GM12878 (cell line): ENCODE measurements at regions not wholly inside any gene's neighbourhood (a gene's known extent, or its start where the extent isn't known, plus 50 kb on each side); places are given as distances from the start of the nearest gene placed in this dataset.
A peak's percentile ranks its signal among the peaks of the same experiment; 100 is the strongest.

Experiments
- ATAC-seq: fragments of 200-7000 bp; cut with Tn5 transposase; 3 replicates; pipeline ENCODE4 v1.9.1; 2020; ENCODE audit warnings: mild to moderate bottlenecking, moderate library complexity
- BruUV-seq: library from RNA; stranded (reverse); fragments of 400-500 nt; replicated peaks from 2 replicates; lab custom pipeline; 2021; lab: Mats Ljungman, UMichigan
- CTCF ChIA-PET: fragments of 300-600 bp; sonication (Branson Sonifier 250); formaldehyde crosslinking; extraction: SDS; loops from one replicate; lab custom pipeline; 2021; ENCODE audit warnings: inconsistent platforms; lab: Yijun Ruan, JAX
- POLR2A ChIA-PET: fragments of 350-600 bp; formaldehyde crosslinking; extraction: SDS; loops from one replicate; lab custom pipeline; 2021; ENCODE audit warnings: inconsistent platforms; lab: Charles Lee
- RAD21 ChIA-PET: fragments of 300-600 bp; sonication (Branson Sonifier 250); formaldehyde crosslinking; loops from one replicate; lab custom pipeline; 2023; ENCODE audit warnings: antibody characterized with exemption; ENCODE audit not compliant: unreplicated experiment; lab: Charles Lee
- SMC1A ChIA-PET: fragments of 300-600 bp; sonication (Branson Sonifier 250); formaldehyde crosslinking; loops from one replicate; lab custom pipeline; 2023; ENCODE audit not compliant: unreplicated experiment, uncharacterized antibody; lab: Charles Lee
- DNase-seq: peaks from one replicate; pipeline ENCODE4 v3.0.0-alpha.2; 2011; ENCODE audit warnings: low read depth, low spot score
- FAIRE-seq: peaks from 3 replicates; lab custom pipeline; 2011; peaks lifted over from hg19 to GRCh38; lab: Jason Lieb, UNC
- H2AFZ ChIP-seq: 2 replicates; pipeline ENCODE4 v1.6.0; 2011; ENCODE audit warnings: low read depth, low read length, control low read depth; ENCODE audit not compliant: control insufficient read depth
- H3K27ac ChIP-seq: 2 replicates; pipeline ENCODE4 v1.5.1; 2011; ENCODE audit warnings: control low read depth; ENCODE audit not compliant: control insufficient read depth, insufficient read depth
- H3K27me3 ChIP-seq, 2 experiments: replicated peaks in 1 of 2; 2 replicates each; pipeline versions ENCODE4 v1.6.0 to v1.6.1; 2011; ENCODE audit warnings: low read length in 1 of 2; ENCODE audit not compliant: control insufficient read depth in 2 of 2, insufficient read depth in 2 of 2
- H3K36me3 ChIP-seq, 2 experiments: 2 replicates each; pipeline ENCODE4 v1.5.1; 2011; ENCODE audit warnings: low read length in 1 of 2; ENCODE audit not compliant: control insufficient read depth in 2 of 2, insufficient read depth in 2 of 2
- H3K4me1 ChIP-seq: 2 replicates; pipeline ENCODE4 v1.6.1; 2011; ENCODE audit warnings: mild to moderate bottlenecking, low read length, moderate library complexity, mixed read lengths; ENCODE audit not compliant: control insufficient read depth, insufficient read depth
- H3K4me2 ChIP-seq: 2 replicates; pipeline ENCODE4 v1.6.0; 2011; ENCODE audit warnings: control low read depth; ENCODE audit not compliant: control insufficient read depth, insufficient read depth
- H3K4me3 ChIP-seq: fragments of 200-600 bp; sonication (generic); 2 replicates; pipeline ENCODE4 v1.5.1; 2016
- H3K79me2 ChIP-seq: 2 replicates; pipeline ENCODE4 v1.6.0; 2011; ENCODE audit warnings: low read length; ENCODE audit not compliant: control insufficient read depth, insufficient read depth
- H3K9ac ChIP-seq: 2 replicates; pipeline ENCODE4 v1.8.0; 2011; ENCODE audit warnings: low read length, control low read depth, mixed read lengths; ENCODE audit not compliant: control insufficient read depth, insufficient read depth
- H3K9me3 ChIP-seq: replicated peaks from 3 replicates; pipeline ENCODE4 v1.5.1; 2011; ENCODE audit warnings: mild to moderate bottlenecking, low read length; ENCODE audit not compliant: control insufficient read depth, insufficient read depth
- H4K20me1 ChIP-seq: 2 replicates; pipeline ENCODE4 v1.6.0; 2011; ENCODE audit not compliant: control insufficient read depth, insufficient read depth
- CBFB ChIP-seq: IDR thresholded peaks from 2 replicates; pipeline ENCODE4 v1.6.1; 2016; ENCODE audit warnings: antibody characterized with exemption, low read depth
- HDAC6 ChIP-seq: fragments of 200-600 bp; sonication (generic); IDR thresholded peaks from one replicate; pipeline ENCODE4 v1.8.0; 2017; ENCODE audit warnings: antibody characterized with exemption; ENCODE audit not compliant: unreplicated experiment
- IRF4 ChIP-seq: IDR thresholded peaks from 2 replicates; pipeline ENCODE4 v1.6.1; 2011; ENCODE audit warnings: low read depth, low read length
- MTA2 ChIP-seq: fragments of 450-650 bp; IDR thresholded peaks from 2 replicates; pipeline ENCODE4 v1.6.1; 2016; ENCODE audit warnings: low read depth, mild to moderate bottlenecking, moderate library complexity
- MTA3 ChIP-seq: IDR thresholded peaks from 2 replicates; pipeline ENCODE4 v1.6.1; 2012; ENCODE audit warnings: low read length, inconsistent platforms, borderline replicate concordance
- RAD21 ChIP-seq: IDR thresholded peaks from 2 replicates; pipeline ENCODE4 v1.6.1; 2011; ENCODE audit warnings: mild to moderate bottlenecking, low read depth, low read length, moderate library complexity; ENCODE audit not compliant: insufficient read depth
- SMC3 ChIP-seq: IDR thresholded peaks from 2 replicates; pipeline ENCODE4 v1.6.1; 2011; ENCODE audit warnings: low read length, improper control_type of control experiment, borderline replicate concordance
- WGBS: methylation state at CpG from one replicate; pipeline ENCODE4 v1.1.6; 2016; ENCODE audit warnings: low lambda C conversion rate; ENCODE audit not compliant: insufficient replicate concordance, insufficient coverage; ENCODE audit errors: missing lambda C conversion rate; 5-methylcytosine and 5-hydroxymethylcytosine counted together
- in situ Hi-C: fragments of 300-500 bp; cut with MboI; formaldehyde crosslinking; loops from 9 replicates; pipeline ENCODE4 v1.14.3; 2018; ENCODE audit warnings: mixed read lengths
- intact Hi-C: fragments of 100-400 bp; cut with micrococcal nuclease; formaldehyde crosslinking; loops from one replicate; pipeline ENCODE4 v1.14.2; 2022; ENCODE audit not compliant: unreplicated experiment
- TF ChIP-seq, protein P1 (sequence below): fragments of 450-650 bp; IDR thresholded peaks from 2 replicates; pipeline ENCODE4 v1.6.1; 2018; ENCODE audit warnings: borderline replicate concordance, mild to moderate bottlenecking; ENCODE audit not compliant: partially characterized antibody
- TF ChIP-seq, protein P2 (sequence below), 3 experiments: IDR thresholded peaks in 2 of 3; conservative IDR thresholded peaks in 1 of 3; 2 replicates each; pipeline ENCODE4 v1.5.1; 2011; ENCODE audit warnings: low read depth in 3 of 3, low read length in 3 of 3, mild to moderate bottlenecking in 3 of 3, control low read depth in 2 of 3, moderate library complexity in 2 of 3, inconsistent platforms in 1 of 3, mixed read lengths in 1 of 3; ENCODE audit not compliant: control insufficient read depth in 2 of 3, insufficient read depth in 1 of 3; ENCODE audit errors: extremely low read depth in 1 of 3
- TF ChIP-seq, protein P3 (sequence below): IDR thresholded peaks from 2 replicates; pipeline ENCODE4 v1.6.1; 2012; ENCODE audit warnings: mild to moderate bottlenecking, low read depth, low read length

DNA sequence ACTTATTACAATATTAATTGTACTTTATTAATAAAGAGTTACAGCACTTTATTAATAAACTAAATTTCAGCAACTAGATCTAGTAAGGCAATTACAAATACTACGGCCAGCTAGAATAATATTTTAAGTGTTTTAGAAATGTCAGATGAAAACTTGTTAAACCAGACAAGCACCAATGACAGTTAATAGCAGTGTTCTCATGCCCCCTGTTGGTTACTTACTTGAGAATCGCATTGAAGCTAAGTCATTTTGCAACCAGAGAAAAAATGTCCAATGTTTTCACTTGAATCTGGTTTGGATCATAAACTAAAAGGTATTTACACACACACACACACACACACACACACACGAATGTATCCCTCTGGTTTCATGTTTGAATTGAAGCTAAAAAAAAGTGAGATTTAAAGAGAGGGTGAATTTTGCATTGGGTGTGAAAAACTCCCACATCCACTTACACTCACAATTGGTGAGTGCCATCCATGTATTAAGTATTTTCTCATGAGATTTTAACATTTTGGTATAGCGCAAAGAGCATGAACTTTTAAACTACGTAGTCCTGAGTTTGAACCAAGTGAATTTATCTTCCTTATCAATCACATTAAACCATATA is 347.7 kb downstream of the ZBBX start:
- ATAC-seq (peak; percentile 54; the same call in 1 of the 3 replicates), FAIRE-seq (peak; percentile 75), DNase-seq (no peak)
- ChIA-PET POLR2A (no interaction called here), SMC1A (interaction anchor here (0.6 kb wide), 1 partner anchor 196 kb away, joined by 3 read pairs; no protein-coding TSS in a partner anchor), CTCF (interaction anchor here (0.9 to 2.5 kb wide), 8 partner anchors 11 to 1826 kb away, joined by 3 to 23 read pairs (median 4); no protein-coding TSS in a partner anchor), RAD21 (interaction anchor here (0.7 to 1.9 kb wide), 3 partner anchors 195 to 1826 kb away, joined by 3 to 12 read pairs (median 5); no protein-coding TSS in a partner anchor)
- Histone ChIP-seq H3K27ac (no peak overlapping the region), H4K20me1 (no peaks in the 10 kb centered on the region), H3K27me3 (no peaks in the 10 kb centered on the region), H3K79me2 (no peaks in the 10 kb centered on the region), H3K4me1 (no peaks in the 10 kb centered on the region), H3K4me3 (no peak overlapping the region), H3K9me3 (no peaks in the 10 kb centered on the region), H2AFZ (no peak overlapping the region), H3K4me2 (no peak overlapping the region), H3K9ac (no peak overlapping the region), H3K36me3 (no peaks in the 10 kb centered on the region)
- BruUV-seq = no TSS peak
- TF ChIP-seq SMC3 (peak; percentile 30; the same call in 1 of the 2 replicates), MTA2 (no peak), MTA3 (no peak), HDAC6 (no peak), CBFB (no peak), IRF4 (no peak), RAD21 (peak; percentile 58)
- TF ChIP-seq, protein P1, sequence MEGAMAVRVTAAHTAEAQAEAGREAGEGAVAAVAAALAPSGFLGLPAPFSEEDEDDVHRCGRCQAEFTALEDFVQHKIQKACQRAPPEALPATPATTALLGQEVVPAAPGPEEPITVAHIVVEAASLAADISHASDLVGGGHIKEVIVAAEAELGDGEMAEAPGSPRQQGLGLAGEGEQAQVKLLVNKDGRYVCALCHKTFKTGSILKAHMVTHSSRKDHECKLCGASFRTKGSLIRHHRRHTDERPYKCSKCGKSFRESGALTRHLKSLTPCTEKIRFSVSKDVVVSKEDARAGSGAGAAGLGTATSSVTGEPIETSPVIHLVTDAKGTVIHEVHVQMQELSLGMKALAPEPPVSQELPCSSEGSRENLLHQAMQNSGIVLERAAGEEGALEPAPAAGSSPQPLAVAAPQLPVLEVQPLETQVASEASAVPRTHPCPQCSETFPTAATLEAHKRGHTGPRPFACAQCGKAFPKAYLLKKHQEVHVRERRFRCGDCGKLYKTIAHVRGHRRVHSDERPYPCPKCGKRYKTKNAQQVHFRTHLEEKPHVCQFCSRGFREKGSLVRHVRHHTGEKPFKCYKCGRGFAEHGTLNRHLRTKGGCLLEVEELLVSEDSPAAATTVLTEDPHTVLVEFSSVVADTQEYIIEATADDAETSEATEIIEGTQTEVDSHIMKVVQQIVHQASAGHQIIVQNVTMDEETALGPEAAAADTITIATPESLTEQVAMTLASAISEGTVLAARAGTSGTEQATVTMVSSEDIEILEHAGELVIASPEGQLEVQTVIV = no peak
- TF ChIP-seq, protein P2, sequence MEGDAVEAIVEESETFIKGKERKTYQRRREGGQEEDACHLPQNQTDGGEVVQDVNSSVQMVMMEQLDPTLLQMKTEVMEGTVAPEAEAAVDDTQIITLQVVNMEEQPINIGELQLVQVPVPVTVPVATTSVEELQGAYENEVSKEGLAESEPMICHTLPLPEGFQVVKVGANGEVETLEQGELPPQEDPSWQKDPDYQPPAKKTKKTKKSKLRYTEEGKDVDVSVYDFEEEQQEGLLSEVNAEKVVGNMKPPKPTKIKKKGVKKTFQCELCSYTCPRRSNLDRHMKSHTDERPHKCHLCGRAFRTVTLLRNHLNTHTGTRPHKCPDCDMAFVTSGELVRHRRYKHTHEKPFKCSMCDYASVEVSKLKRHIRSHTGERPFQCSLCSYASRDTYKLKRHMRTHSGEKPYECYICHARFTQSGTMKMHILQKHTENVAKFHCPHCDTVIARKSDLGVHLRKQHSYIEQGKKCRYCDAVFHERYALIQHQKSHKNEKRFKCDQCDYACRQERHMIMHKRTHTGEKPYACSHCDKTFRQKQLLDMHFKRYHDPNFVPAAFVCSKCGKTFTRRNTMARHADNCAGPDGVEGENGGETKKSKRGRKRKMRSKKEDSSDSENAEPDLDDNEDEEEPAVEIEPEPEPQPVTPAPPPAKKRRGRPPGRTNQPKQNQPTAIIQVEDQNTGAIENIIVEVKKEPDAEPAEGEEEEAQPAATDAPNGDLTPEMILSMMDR (IDR thresholded peaks at IDR 0.05 in 2 of 3, conservative IDR thresholded peaks at IDR 0.05 in 1 of 3; ENCODE audit: control insufficient read depth in 2 of 3, extremely low read depth in 1 of 3, insufficient read depth in 1 of 3, low read depth in 3 of 3, low read length in 3 of 3) = peak; percentile 32 to 52 (median 38); a peak in 4 of 6 replicates
- TF ChIP-seq, protein P3, sequence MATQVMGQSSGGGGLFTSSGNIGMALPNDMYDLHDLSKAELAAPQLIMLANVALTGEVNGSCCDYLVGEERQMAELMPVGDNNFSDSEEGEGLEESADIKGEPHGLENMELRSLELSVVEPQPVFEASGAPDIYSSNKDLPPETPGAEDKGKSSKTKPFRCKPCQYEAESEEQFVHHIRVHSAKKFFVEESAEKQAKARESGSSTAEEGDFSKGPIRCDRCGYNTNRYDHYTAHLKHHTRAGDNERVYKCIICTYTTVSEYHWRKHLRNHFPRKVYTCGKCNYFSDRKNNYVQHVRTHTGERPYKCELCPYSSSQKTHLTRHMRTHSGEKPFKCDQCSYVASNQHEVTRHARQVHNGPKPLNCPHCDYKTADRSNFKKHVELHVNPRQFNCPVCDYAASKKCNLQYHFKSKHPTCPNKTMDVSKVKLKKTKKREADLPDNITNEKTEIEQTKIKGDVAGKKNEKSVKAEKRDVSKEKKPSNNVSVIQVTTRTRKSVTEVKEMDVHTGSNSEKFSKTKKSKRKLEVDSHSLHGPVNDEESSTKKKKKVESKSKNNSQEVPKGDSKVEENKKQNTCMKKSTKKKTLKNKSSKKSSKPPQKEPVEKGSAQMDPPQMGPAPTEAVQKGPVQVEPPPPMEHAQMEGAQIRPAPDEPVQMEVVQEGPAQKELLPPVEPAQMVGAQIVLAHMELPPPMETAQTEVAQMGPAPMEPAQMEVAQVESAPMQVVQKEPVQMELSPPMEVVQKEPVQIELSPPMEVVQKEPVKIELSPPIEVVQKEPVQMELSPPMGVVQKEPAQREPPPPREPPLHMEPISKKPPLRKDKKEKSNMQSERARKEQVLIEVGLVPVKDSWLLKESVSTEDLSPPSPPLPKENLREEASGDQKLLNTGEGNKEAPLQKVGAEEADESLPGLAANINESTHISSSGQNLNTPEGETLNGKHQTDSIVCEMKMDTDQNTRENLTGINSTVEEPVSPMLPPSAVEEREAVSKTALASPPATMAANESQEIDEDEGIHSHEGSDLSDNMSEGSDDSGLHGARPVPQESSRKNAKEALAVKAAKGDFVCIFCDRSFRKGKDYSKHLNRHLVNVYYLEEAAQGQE = no peak
- intact Hi-C loops = loop anchor here (2.0 to 5.0 kb wide), 3 partner anchors 196 to 1178 kb away; no protein-coding TSS in a partner anchor
- in situ Hi-C loops = no loop called here
- 29% methylated on average over 5 of the region's 5 CpGs for WGBS
